ENCODE measurements at regions not wholly inside any gene's neighbourhood (a gene's known extent, or its start where the extent isn't known, plus 50 kb on each side); places are given as distances from the start of the nearest gene placed in this dataset.

DNA sequence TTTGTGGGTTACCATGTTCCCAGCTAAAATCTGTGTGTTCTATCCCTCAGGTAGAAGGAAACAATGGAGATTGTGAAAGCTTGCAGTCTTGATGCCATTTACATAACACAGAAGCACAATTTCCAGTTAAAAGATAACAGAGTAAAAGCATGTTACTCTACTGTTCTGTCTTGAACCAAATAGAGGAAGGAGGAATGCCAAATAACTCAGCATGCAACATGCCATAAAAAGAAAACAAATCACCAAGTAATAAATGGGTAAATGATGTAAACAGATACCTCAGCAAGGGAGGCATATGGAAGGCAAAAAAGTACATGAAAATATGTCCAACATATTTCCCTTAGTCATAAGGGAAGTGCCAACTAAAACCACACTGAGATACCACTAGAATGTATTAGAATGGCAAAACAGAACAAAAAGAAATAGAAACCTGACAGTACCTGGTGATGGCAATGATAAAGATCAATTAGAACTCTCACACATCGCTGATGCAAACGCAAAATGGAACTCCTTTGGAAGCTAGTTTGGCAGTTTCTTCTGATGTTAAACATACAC, 502.6 kb upstream of the HS3ST1 start:
- TF ChIP-seq, protein P1, sequence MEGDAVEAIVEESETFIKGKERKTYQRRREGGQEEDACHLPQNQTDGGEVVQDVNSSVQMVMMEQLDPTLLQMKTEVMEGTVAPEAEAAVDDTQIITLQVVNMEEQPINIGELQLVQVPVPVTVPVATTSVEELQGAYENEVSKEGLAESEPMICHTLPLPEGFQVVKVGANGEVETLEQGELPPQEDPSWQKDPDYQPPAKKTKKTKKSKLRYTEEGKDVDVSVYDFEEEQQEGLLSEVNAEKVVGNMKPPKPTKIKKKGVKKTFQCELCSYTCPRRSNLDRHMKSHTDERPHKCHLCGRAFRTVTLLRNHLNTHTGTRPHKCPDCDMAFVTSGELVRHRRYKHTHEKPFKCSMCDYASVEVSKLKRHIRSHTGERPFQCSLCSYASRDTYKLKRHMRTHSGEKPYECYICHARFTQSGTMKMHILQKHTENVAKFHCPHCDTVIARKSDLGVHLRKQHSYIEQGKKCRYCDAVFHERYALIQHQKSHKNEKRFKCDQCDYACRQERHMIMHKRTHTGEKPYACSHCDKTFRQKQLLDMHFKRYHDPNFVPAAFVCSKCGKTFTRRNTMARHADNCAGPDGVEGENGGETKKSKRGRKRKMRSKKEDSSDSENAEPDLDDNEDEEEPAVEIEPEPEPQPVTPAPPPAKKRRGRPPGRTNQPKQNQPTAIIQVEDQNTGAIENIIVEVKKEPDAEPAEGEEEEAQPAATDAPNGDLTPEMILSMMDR (IDR thresholded peaks at IDR 0.05): no peak
- TF ChIP-seq RFX5 (IDR thresholded peaks at IDR 0.05; ENCODE audit: low read length) (no peak), RAD21 (IDR thresholded peaks at IDR 0.05; ENCODE audit: low read length) (no peak), FOXM1 (IDR thresholded peaks at IDR 0.05; ENCODE audit: low read depth) (no peak), EP300 (IDR thresholded peaks at IDR 0.05; ENCODE audit: borderline replicate concordance in 1 of 2, low read depth in 1 of 2, low read length in 1 of 2) (no peak), EZH2phosphoT487 (IDR thresholded peaks at IDR 0.05; ENCODE audit: borderline replicate concordance, low read depth) (no peak), SMC3 (IDR thresholded peaks at IDR 0.05; ENCODE audit: low read depth, low read length) (no peak)
- TF ChIP-seq, protein P2, sequence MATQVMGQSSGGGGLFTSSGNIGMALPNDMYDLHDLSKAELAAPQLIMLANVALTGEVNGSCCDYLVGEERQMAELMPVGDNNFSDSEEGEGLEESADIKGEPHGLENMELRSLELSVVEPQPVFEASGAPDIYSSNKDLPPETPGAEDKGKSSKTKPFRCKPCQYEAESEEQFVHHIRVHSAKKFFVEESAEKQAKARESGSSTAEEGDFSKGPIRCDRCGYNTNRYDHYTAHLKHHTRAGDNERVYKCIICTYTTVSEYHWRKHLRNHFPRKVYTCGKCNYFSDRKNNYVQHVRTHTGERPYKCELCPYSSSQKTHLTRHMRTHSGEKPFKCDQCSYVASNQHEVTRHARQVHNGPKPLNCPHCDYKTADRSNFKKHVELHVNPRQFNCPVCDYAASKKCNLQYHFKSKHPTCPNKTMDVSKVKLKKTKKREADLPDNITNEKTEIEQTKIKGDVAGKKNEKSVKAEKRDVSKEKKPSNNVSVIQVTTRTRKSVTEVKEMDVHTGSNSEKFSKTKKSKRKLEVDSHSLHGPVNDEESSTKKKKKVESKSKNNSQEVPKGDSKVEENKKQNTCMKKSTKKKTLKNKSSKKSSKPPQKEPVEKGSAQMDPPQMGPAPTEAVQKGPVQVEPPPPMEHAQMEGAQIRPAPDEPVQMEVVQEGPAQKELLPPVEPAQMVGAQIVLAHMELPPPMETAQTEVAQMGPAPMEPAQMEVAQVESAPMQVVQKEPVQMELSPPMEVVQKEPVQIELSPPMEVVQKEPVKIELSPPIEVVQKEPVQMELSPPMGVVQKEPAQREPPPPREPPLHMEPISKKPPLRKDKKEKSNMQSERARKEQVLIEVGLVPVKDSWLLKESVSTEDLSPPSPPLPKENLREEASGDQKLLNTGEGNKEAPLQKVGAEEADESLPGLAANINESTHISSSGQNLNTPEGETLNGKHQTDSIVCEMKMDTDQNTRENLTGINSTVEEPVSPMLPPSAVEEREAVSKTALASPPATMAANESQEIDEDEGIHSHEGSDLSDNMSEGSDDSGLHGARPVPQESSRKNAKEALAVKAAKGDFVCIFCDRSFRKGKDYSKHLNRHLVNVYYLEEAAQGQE (IDR thresholded peaks at IDR 0.05; ENCODE audit: low read depth, low read length): no peak
